HG02840 (cell line): ENCODE measurements at regions not wholly inside any gene's neighbourhood (a gene's known extent, or its start where the extent isn't known, plus 50 kb on each side); places are given as distances from the start of the nearest gene placed in this dataset.

ENCODE experiments used
- ATAC-seq: cut with Tn5 transposase; IDR thresholded peaks from one replicate; pipeline ENCODE4 v1.9.1; 2021; ENCODE audit warnings: mild to moderate bottlenecking, moderate library complexity, moderate number of reproducible peaks; ENCODE audit not compliant: unreplicated experiment, low FRiP score

DNA sequence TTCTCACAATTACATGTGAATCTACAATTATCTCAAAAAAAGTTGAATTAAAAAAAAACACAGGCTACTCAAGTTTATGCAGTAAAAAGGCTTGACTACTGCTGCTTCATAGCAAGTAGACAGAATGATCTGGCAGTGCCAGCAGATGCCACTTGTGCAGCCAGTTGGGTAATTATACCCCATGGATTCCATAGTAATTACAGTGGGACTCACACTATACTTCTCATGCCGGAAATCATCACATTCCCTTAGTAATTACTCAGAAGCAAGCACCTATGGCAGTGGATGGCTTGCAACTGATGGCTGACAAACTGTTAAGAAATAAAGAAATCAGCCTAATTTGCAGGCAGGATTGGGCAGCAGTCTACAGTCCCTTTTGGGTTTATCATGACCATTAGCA is 463.2 kb upstream of the KLF4 start:
- ATAC-seq, result no peak

DNA sequence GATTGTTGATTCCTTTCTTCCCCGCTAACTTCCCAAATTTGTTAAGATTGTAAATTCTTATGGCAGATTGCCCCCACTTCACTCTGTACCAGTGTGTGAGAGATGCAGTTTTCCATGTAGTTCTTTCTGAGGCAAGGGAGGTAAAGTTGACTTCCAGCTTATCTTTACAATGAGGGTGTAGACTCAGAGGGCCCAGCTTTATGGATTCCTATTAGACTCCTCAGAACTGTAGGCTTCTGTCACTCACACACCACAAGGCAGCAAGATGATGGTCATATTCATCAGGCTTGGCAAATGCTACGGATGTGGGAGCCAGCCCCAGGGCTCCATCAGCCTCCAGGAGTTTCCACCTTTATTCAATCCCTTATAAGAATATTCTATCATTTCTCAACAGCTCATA is 461.9 kb upstream of the KLF4 start:
- no peak for ATAC-seq

DNA sequence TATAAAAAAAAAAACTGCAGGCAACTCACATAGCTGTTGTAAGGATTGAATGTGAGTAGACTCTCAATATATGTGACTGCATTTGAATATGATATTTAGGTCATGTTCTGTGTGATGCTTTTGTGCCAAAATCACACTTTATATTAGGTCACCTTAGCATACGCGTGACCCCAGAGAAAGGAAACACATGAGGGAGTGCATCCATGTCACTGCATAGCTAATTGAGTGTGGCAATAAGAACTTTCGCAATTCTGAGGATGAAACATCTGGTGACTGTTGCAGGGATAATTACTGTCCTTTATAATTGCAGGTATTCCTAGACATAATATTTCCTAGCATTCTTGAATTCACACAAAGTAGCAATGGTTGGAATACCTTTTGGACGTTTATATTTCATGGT is 459.5 kb upstream of the KLF4 start:
- no peak for ATAC-seq

DNA sequence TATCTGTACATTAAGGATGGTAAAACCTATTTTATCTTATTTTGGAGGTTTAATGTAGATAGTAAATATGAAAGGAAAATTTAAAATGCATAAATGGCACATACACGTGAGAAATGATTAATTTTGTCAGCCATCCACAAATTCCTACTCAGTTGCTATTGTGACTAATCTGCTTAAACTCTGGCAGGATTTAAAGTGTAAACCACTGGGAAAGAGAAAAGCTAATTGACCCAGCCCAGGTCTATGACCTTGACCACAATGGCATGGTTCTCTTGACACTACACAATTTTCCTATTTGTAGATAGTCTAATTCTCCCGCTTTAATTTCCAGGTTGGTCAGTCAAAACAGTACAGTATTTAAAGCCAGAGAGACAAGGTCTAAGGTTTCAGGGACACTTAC is 459.0 kb upstream of the KLF4 start:
- ATAC-seq, result no peak

DNA sequence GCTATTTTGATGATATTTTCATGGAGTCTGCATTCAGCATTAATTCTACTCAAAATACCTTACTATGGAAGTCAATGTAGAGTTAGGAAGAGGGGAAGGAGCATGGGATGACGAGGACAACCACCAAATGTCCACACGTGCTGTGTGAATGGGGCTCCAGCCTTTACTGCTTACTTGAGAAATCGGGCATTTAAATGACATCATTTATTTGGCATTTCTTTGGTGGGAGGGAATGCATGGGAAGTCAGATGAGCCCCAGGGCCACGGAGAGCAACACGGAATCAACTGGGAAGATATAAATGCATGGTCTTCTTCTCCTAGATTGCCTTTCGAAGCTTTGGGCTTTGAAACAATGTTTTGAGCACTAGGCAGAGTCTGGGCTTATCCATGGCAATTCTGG is 458.5 kb upstream of the KLF4 start:
- no peak for ATAC-seq

DNA sequence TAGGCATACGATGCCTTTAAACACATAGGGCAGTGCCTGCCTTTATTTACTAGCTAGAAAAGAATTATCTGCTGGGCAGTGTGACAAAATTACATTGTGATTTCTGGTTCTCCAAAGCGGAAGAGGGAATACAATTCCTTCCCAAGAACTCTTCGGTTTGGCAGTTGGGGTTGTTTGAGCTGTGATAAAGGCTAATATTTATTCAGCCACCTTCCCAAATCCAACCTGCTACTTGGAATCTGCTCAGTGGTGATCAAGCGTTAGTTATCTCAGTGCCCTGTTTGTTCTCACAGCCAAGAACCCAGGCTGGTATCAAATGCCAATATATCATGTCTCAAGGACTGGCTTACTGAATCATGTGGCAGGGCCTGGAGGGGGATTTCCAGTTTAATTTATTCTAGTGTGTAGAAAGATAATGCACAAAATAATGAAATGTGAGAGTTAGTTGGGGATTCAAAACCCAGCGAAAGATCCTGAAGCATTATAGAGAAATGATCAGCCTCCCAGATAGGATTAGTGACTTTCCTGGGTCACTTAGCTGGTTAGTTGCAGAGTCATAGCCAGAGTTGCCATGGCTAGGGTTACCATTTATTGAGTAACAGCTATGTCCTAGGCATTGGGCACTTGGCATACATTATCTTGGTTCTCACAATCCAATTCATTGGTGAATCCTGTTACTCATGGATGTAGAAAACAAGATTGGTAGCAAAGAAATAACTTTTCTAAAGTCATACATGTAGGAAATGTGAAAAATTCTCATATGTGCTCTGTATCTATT is 457.0 kb upstream of the KLF4 start:
- ATAC-seq, result no peak

DNA sequence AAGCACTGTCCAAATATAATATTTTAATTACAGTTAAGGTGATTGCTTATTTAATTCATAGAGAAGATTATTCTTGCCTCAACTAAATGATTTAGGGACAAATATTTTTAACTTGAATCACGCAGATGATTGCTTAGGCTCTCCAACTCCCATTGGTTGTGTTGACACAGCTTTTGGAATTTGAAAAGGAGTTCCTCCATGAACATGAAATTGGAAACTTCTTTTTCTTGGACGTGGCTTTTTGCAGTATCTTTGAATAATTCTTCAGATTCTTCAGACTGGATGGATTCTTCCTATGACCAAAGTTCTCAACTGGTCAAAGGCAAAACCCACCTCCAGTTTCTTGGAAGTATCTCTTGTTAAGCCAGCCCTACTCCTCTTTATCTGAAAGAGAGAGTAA is 456.4 kb upstream of the KLF4 start:
- ATAC-seq, result no peak

DNA sequence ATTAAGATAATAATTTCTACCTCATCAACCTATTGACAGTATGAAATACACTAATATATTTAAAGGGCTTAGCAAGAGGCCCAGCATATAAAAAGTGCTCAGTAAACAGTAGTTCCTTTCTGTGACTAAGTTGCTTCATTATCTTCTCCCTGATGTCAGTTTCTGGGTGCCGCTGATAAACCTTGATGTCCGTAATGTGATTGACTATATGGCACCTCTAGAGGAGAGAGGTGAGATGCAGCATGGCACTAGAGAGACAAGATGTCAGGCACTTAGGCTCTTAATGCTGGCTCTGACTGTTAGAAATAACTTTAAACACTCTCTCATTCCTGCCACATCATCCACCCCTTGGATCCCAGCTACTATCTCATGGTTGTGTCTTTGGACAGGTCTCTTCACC is 455.9 kb upstream of the KLF4 start:
- no peak for ATAC-seq

DNA sequence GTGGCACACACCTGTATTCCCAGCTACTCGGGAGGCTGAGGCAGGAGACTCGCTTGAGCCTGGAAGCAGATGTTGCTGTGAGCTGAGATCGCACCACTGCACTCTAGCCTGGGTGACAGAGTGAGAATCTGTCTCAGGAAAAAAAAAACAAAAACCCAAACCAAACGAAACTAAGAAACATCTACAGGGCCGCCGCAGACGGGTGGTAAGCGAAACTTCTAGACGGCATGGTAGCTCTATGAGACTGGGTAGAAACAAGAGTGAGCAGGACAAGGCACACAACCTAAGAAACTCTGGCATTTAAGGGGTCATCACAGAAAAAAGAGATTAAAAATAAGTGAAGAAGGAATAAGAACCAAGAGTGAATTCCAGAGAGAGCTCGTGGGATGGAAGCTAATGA is 454.8 kb upstream of the KLF4 start:
- no peak for ATAC-seq

DNA sequence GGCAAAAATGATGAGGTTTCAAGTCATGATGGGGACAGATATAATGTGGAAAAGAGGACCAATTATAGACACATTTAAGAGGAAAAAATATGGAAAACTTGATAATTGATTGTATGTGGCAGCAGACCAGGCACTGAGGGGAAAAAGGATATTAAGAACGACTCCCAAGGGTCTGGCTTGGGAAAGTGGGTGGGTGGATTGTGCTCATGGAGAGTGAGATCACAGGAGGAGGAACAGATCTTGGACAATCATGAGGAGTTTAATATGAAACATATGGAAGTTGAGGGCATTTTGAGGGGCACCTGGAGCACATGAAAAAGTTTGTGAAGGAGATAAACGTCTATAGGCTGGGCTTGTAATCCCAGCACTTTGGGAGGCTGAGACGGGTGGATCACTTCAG is 454.3 kb upstream of the KLF4 start:
- no peak for ATAC-seq

DNA sequence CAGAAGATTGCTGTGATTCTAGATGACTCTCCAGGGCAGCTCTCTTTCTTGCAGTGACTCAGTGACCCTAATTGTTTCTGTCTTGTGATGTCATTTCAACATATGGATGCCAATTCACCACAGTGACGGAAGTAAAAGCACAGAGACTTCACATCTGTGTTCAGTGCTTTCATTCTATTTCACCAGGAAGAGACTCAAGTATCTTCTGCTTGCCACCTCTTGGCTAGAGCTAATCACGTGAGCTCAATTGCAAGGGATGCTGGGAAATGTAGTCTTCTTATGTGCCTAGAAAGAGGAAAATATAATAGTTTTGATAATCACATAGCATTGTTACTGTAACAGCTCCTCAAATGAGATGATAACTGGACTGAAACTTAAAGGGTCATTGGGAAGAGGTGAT is 453.3 kb upstream of the KLF4 start:
- ATAC-seq, result no peak

DNA sequence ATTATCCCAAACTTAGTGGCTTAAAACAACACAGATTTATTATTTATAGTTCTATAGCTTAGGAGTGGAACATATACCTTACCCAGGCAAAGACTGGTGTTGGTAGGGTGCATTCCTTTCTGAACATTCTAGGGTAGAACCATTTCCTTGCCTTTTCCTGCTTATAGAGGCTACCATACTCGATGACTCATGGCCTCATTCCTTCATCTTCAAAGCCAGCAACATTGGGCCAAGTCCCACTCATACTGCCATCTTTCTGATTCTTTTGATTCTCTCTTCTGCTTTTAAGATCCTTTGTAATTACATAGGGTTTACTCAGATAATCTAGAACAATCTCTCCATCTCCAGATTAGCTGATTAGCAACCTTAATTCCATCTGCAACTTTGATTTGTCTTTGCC is 452.7 kb upstream of the KLF4 start:
- ATAC-seq, result no peak

DNA sequence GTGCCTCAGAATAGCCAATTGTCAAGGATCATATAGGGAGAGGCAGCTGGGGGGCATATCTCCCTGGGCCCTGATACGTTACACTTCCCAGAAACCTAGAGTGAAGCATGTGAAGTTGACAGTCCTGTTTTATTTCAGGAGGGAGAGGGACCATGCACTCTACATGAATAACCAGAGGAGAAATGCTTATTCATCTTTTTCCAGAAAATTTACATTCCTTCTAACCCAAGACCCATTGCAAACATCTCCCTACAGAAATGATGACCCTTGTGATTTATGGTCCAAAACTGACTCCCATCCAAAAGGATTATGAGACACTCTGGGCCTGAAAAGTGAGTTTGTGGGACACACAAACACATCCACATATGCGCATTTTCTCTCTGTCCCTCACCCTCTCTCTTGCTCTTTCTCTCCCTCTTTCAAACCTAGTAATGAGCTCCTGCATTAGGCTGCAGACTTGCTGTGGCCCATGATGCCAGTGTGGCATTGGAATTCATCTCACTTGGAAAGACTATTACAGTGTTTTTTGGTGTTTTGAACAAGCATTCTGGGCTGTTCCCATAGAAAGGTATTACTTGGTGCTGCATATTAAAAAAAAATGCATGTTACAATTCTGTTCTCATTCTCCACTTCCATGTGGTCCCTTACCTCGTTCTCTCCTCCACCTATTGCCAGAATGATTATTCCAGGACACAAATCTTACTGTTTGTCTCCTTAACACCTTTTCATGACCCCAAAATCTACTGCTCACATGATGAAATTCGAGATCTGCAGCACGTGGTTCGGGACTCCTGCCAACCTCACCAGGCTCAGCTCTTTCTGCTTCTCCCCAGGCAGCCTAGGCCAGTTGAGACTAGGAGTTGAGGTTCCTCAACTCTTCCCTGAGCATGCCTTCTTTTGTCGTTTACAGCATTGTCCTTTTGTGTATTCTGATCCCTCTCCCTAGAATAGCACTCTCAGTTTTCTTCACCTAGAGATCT is 451.3 kb upstream of the KLF4 start:
- ATAC-seq, result no peak

DNA sequence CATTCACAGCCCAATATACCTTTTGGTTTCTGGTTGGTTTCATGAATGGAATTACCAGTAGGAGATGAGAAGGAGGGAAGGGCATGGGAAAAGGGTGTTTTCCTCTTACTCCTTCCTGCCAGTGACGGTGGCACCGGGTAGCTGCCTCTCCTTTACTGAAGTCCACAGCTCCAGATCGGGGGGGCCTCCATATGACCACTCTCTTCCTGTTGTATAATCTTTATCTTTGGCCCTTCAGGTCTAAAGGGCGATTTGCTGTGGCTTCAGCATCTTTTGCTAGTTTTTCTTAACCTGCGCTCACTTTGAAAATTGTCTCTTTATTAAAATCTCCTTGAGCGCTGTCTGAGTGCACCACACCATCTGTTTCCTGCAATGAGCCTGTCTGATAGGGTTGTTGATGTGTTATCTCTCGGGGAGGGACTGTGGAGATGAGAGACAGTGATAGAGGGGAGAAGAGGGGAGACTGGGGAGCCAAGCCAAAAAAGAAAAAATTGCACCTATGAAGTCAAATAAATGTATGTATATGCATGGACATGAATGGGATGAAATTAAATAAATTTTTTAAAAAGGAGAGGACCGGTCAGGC is 449.3 kb upstream of the KLF4 start:
- no peak for ATAC-seq

DNA sequence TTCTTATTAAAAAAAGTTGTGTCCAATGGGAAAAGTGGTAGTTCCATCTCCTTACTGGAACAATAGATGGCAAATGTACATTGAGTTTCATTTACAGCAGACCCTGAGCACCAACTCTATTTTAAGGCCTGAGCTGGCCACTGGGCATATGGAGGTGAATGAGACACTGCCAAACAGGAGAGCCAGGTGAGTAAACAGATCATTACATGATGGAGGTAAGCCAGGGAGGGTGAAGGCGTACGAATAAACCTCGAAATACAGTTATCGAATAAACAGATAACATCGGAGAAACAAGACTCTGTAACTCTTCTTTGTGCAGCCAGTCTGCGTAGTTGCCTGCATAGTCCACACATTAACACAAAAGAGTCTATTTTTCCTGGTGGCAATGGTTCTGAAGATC is 446.4 kb upstream of the KLF4 start:
- ATAC-seq, result no peak

DNA sequence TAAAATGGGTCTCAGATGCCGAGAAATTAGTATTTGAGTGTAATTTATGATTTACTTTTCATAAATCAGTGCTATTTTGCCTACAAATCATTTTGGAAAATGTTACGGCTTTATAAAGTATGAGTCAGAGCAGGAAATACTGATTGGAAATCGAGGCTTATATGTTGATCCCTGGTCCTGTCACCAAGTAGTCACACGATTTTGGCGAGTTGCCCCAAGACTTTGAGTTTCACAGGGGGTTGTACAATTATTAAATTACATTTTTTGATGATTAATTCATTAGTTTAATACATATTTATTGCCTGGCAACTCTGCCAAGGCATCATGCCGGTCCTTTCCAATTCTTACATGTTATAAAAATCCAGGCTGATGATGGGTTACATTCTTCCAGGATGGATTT is 443.9 kb upstream of the KLF4 start:
- ATAC-seq, result no peak

DNA sequence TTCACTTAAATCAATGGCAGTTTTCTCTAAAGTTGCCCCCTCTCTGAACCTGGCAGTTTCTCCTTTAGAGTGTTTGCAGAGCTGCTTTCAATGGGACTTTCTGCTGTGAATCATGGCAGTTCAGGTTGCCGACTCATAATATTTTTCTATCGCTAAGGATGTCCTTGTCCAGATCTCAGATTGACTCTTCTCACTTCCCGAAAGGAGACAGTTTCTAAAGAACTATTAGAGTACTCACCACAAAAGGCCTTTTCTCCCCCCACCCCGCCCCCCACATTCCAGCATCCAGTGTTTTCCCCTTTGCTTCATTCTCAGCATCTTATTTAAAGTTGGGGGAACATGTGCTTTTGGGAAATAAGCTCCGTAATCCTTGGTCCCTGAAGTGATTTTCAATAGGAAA is 443.5 kb upstream of the KLF4 start:
- ATAC-seq, result no peak

DNA sequence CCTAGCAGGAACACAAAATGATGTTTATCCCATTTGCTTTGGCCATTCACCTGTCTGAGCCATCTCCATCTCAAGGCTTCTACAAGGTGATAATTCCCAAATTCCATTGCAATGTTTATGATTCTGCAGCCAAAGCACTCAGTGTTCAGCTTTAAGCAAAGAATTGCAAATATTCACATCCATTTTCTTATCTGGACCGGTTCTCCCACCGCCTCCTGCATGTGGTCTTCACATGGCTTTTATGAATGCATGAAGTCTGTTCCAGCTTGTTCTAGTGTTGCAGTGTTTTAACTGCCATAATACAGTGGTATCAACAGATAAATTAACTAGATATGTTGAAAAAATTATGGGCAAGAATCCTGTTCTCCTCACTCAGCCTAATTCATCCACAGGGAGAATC is 443.0 kb upstream of the KLF4 start:
- ATAC-seq, result no peak

DNA sequence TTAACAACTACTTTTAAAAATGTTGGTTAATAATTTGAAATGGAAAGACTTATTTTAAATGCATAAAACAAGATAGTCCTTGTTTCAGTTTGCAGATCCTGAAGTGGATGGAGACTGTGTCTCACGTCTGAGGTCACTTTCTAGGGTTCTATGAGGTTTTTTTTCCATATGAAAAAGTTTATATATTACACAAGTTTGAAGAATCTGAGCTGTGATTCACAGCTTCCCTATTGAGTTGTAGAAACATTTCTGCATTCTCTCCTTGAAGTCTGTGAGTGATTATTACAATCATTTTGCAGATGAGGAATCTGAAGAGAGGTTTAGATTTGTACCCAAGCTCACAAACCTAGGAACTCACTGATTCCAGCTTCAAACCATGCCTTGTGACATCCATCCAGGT is 442.5 kb upstream of the KLF4 start:
- ATAC-seq, result no peak

DNA sequence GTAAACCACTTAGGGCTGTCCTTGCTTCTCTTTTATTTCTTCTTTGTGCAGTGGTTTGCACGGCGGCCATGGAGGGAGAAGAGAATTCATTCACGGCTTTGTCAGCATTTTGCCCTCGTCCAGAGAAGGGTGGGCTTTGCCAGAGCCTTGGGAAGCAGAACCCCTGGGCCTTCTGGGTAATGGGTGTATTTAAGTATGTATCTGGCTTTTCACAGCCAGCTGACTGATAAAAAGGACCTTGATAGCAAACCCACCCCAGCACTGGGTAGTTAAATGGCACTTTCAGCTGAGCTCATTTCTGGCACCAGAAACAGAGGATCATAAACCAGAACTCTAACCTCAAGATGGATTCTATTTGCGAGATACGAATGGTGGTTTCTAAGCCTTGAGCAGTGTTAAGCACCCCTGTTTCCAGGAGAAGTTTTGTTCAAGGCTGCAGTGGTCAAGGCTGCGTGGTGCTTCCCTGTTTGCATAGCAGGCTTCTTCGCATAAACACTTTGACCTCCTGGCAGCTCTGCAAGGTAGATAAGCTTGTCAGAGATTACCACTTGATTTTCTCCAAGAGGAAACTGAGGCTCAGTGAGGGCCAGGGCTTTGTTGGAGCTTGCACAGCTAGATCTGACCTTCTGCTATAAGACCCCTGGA is 441.6 kb upstream of the KLF4 start:
- no peak for ATAC-seq

DNA sequence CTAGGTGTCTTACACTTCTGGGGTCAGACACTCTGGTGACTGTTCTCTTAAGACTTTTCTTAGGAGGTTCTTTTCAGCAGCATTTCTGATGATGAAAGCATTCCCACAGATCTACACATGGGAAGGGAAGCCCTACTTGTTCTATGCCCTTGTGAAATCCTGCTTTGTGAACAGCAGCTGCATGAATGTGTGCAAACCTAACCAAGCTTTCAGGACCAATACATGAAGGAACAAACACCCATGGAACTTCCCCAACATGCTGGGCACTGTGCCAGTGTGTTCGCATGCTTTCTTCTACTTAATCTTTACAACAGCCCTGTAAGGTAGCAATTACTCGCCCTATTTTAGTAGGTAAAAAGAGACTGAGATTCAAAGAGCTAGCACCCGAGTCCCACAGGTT is 439.9 kb upstream of the KLF4 start:
- ATAC-seq, result no peak
